GM12872 (cell line): ENCODE measurements at regions not wholly inside any gene's neighbourhood (a gene's known extent, or its start where the extent isn't known, plus 50 kb on each side); places are given as distances from the start of the nearest gene placed in this dataset.

ENCODE experiments used
- CTCF ChIP-seq: IDR thresholded peaks from 3 replicates; pipeline ENCODE4 v1.5.1; 2011; ENCODE audit warnings: low read depth, mild to moderate bottlenecking, low read length, moderate library complexity; ENCODE audit not compliant: insufficient read depth

GRCh38 chr7:109638321-109638720 is 1068.6 kb downstream of the DNAJB9 start:
- no peak for TF ChIP-seq CTCF

GRCh38 chr7:109639561-109639960 is 1069.9 kb downstream of the DNAJB9 start:
- no peak for TF ChIP-seq CTCF

- no peak for TF ChIP-seq CTCF
These were observed 1071.8 kb downstream of the DNAJB9 start for GRCh38 chr7:109641445-109641844.

GRCh38 chr7:109646124-109646523 is 1076.5 kb downstream of the DNAJB9 start:
- TF ChIP-seq CTCF = no peak

GRCh38 chr7:109659261-109659660 is 1089.6 kb downstream of the DNAJB9 start:
- TF ChIP-seq CTCF = no peak

GRCh38 chr7:109660401-109660800 is 1090.7 kb downstream of the DNAJB9 start:
- no peak for TF ChIP-seq CTCF

- TF ChIP-seq CTCF = no peak
These were observed 1094.1 kb downstream of the DNAJB9 start for GRCh38 chr7:109663806-109664205.
